GM23338 (cell line): ENCODE measurements at regions not wholly inside any gene's neighbourhood (a gene's known extent, or its start where the extent isn't known, plus 50 kb on each side); places are given as distances from the start of the nearest gene placed in this dataset.

Source experiments
- ATAC-seq: fragments of 200-7000 bp; cut with Tn5 transposase; 3 replicates; pipeline ENCODE4 v1.9.1; 2020
- DNase-seq: peaks from one replicate; pipeline ENCODE4 v3.0.0-alpha.2; 2015; ENCODE audit warnings: low spot score
- H2AFZ ChIP-seq: fragments of 200-600 bp; sonication (generic); 2 replicates; pipeline ENCODE4 v1.8.0; 2016; ENCODE audit warnings: antibody characterized with exemption, mild to moderate bottlenecking, moderate library complexity
- H3F3A ChIP-seq: fragments of 200-600 bp; sonication (generic); replicated peaks from 2 replicates; pipeline ENCODE4 v1.8.0; 2017; ENCODE audit warnings: antibody characterized with exemption, mixed run types, low read depth
- H3K27ac ChIP-seq: fragments of 200-600 bp; sonication (generic); 2 replicates; pipeline ENCODE4 v1.6.1; 2016; ENCODE audit warnings: low read depth
- H3K27me3 ChIP-seq: fragments of 200-600 bp; sonication (generic); 2 replicates; pipeline ENCODE4 v1.8.0; 2016; ENCODE audit warnings: mild to moderate bottlenecking, mixed run types, moderate library complexity; ENCODE audit not compliant: insufficient read depth
- H3K36me3 ChIP-seq: fragments of 200-600 bp; sonication (generic); 2 replicates; pipeline ENCODE4 v1.8.0; 2016; ENCODE audit warnings: mild to moderate bottlenecking; ENCODE audit not compliant: insufficient read depth
- H3K4me1 ChIP-seq: fragments of 200-600 bp; sonication (generic); 2 replicates; pipeline ENCODE4 v1.8.0; 2016; ENCODE audit warnings: mild to moderate bottlenecking, moderate library complexity; ENCODE audit not compliant: insufficient read depth
- H3K4me2 ChIP-seq: fragments of 200-600 bp; sonication (generic); 2 replicates; pipeline ENCODE4 v1.7.1; 2017; ENCODE audit warnings: mixed run types
- H3K4me3 ChIP-seq: fragments of 200-600 bp; sonication (generic); 2 replicates; pipeline ENCODE4 v1.6.1; 2016; ENCODE audit warnings: mixed run types
- H3K79me2 ChIP-seq: fragments of 200-600 bp; sonication (generic); replicated peaks from 2 replicates; pipeline ENCODE4 v1.8.0; 2017; ENCODE audit warnings: mild to moderate bottlenecking; ENCODE audit not compliant: insufficient read depth
- H3K9me2 ChIP-seq: fragments of 200-600 bp; sonication (generic); 2 replicates; pipeline ENCODE4 v1.8.0; 2017; ENCODE audit not compliant: insufficient read depth
- H4K20me1 ChIP-seq: fragments of 200-600 bp; sonication (generic); replicated peaks from 2 replicates; pipeline ENCODE4 v1.8.0; 2017; ENCODE audit warnings: mild to moderate bottlenecking; ENCODE audit not compliant: insufficient read depth
- H3K27ac Mint-ChIP-seq: 2 replicates; pipeline ENCODE4 v1.8.0; 2020; ENCODE audit warnings: inconsistent platforms, mild to moderate bottlenecking, moderate library complexity, mixed read lengths
- H3K27me3 Mint-ChIP-seq: 3 replicates; pipeline ENCODE4 v1.8.0; 2022; ENCODE audit warnings: low read depth, mild to moderate bottlenecking, moderate library complexity, mixed read lengths, inconsistent platforms; ENCODE audit not compliant: insufficient read depth, poor library complexity
- H3K36me3 Mint-ChIP-seq: 3 replicates; pipeline ENCODE4 v1.8.0; 2021; ENCODE audit warnings: low read depth, mild to moderate bottlenecking, inconsistent platforms, moderate library complexity, mixed read lengths
- H3K4me1 Mint-ChIP-seq: 3 replicates; pipeline ENCODE4 v1.8.0; 2020; ENCODE audit warnings: mild to moderate bottlenecking, inconsistent platforms, mixed read lengths
- H3K4me3 Mint-ChIP-seq: 3 replicates; pipeline ENCODE4 v1.8.0; 2021; ENCODE audit warnings: moderate library complexity, mild to moderate bottlenecking, inconsistent platforms, mixed read lengths
- H3K9me3 Mint-ChIP-seq: 3 replicates; pipeline ENCODE4 v1.8.0; 2020; ENCODE audit warnings: moderate library complexity, mild to moderate bottlenecking, inconsistent platforms, mixed read lengths
- EZH2 ChIP-seq: fragments of 200-600 bp; sonication (generic); IDR thresholded peaks from one replicate; pipeline ENCODE4 v1.8.0; 2017; ENCODE audit warnings: antibody characterized with exemption, mild to moderate bottlenecking, low read depth; ENCODE audit not compliant: unreplicated experiment
- JUNB ChIP-seq: IDR thresholded peaks from one replicate; pipeline ENCODE4 v1.6.1; 2016; ENCODE audit warnings: antibody characterized with exemption; ENCODE audit not compliant: unreplicated experiment
- NANOG ChIP-seq: IDR thresholded peaks from 2 replicates; pipeline ENCODE4 v1.6.1; 2016; ENCODE audit warnings: antibody characterized with exemption, borderline replicate concordance
- ZNF331 ChIP-seq: fragments of 250-450 bp; sonication (Bioruptor Pico); IDR thresholded peaks from 2 replicates; pipeline ENCODE4 v1.5.0; 2020; ENCODE audit warnings: low read depth, mild to moderate bottlenecking, moderate library complexity
- TF ChIP-seq, protein P1 (sequence below): IDR thresholded peaks from one replicate; pipeline ENCODE4 v1.6.1; 2018; ENCODE audit warnings: antibody characterized with exemption; ENCODE audit not compliant: unreplicated experiment
- TF ChIP-seq, protein P2 (sequence below): IDR thresholded peaks from 2 replicates; pipeline ENCODE4 v1.6.1; 2016; ENCODE audit warnings: antibody characterized with exemption
- TF ChIP-seq, protein P3 (sequence below): fragments of 250-450 bp; sonication (Bioruptor Pico); IDR thresholded peaks from 2 replicates; pipeline ENCODE4 v1.5.0; 2020; ENCODE audit warnings: mild to moderate bottlenecking, moderate library complexity

DNA sequence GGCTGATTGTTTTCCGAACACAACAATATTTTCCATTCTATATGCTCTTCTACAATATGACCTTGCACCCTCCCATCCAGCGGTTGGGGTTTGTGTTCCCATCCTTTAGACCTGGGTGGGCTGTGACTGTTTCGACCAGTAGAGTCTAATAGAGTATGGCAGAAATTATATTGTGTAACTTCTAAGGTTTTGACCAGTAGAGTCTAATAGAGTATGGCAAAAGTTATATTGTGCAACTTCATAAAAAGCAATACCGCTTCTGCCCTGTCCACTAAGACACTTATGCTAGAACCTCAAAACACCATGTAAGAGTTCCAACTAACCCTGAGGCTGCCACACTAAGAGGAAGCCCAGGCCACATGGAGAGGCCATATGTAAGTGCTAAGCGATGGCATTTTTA is 719.7 kb upstream of the TBX3 start:
- H3K4me1 ChIP-seq = no peaks in the 10 kb centered on the region
- H4K20me1 ChIP-seq = no peaks in the 10 kb centered on the region
- H3K27me3 ChIP-seq = no peaks in the 10 kb centered on the region
- no peak overlapping the region for H3K27ac ChIP-seq
- DNase-seq (no peak), ATAC-seq (no peak)
- Mint-ChIP-seq H3K36me3 (no peaks in the 10 kb centered on the region), H3K27ac (no peak overlapping the region), H3K4me3 (no peak overlapping the region), H3K4me1 (peaks cover 10% of the 10 kb centered on the region), H3K27me3 (peaks cover 2% of the 10 kb centered on the region), H3K9me3 (no peaks in the 10 kb centered on the region; the same call in 2 of the 3 replicates)
- no peaks in the 10 kb centered on the region for H3K36me3 ChIP-seq
- no peaks in the 10 kb centered on the region for H3K79me2 ChIP-seq
- no peaks in the 10 kb centered on the region for H3F3A ChIP-seq
- H3K4me2 ChIP-seq = no peak overlapping the region
- H2AFZ ChIP-seq = no peak overlapping the region
- TF ChIP-seq, protein P1, sequence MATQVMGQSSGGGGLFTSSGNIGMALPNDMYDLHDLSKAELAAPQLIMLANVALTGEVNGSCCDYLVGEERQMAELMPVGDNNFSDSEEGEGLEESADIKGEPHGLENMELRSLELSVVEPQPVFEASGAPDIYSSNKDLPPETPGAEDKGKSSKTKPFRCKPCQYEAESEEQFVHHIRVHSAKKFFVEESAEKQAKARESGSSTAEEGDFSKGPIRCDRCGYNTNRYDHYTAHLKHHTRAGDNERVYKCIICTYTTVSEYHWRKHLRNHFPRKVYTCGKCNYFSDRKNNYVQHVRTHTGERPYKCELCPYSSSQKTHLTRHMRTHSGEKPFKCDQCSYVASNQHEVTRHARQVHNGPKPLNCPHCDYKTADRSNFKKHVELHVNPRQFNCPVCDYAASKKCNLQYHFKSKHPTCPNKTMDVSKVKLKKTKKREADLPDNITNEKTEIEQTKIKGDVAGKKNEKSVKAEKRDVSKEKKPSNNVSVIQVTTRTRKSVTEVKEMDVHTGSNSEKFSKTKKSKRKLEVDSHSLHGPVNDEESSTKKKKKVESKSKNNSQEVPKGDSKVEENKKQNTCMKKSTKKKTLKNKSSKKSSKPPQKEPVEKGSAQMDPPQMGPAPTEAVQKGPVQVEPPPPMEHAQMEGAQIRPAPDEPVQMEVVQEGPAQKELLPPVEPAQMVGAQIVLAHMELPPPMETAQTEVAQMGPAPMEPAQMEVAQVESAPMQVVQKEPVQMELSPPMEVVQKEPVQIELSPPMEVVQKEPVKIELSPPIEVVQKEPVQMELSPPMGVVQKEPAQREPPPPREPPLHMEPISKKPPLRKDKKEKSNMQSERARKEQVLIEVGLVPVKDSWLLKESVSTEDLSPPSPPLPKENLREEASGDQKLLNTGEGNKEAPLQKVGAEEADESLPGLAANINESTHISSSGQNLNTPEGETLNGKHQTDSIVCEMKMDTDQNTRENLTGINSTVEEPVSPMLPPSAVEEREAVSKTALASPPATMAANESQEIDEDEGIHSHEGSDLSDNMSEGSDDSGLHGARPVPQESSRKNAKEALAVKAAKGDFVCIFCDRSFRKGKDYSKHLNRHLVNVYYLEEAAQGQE = no peak
- no peak overlapping the region for H3K4me3 ChIP-seq
- H3K9me2 ChIP-seq = no peaks in the 10 kb centered on the region

DNA sequence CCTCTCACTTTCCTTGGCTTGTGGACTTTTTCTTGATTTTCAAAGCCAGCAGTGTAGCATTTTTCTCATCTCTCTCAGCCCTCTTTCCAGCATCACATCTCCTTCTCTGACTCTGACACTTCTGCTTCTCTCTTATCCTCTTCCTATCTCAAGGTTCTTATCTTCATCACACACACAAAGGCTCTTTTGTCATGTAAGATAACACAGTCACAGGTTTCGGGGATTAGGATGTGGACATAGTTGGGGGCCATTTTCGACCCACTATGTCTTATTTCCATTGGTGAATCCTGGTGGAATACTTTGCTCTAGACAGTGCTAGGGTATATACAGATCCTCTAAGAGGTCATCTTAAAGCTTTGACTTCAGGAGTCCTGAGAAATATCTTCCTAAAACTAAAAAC is 719.3 kb upstream of the TBX3 start:
- Histone ChIP-seq H3K9me2 (no peaks in the 10 kb centered on the region), H3K27me3 (no peaks in the 10 kb centered on the region), H4K20me1 (no peaks in the 10 kb centered on the region), H3F3A (no peaks in the 10 kb centered on the region), H3K36me3 (no peaks in the 10 kb centered on the region), H3K4me2 (no peak overlapping the region), H3K27ac (no peak overlapping the region), H2AFZ (no peak overlapping the region), H3K4me1 (no peaks in the 10 kb centered on the region), H3K79me2 (no peaks in the 10 kb centered on the region), H3K4me3 (no peak overlapping the region)
- H3K4me3 Mint-ChIP-seq = no peak overlapping the region
- peaks cover 10% of the 10 kb centered on the region for H3K4me1 Mint-ChIP-seq
- no peak for ATAC-seq
- no peaks in the 10 kb centered on the region for H3K9me3 Mint-ChIP-seq
- no peak for DNase-seq
- peaks cover 2% of the 10 kb centered on the region for H3K27me3 Mint-ChIP-seq
- H3K36me3 Mint-ChIP-seq = no peaks in the 10 kb centered on the region
- H3K27ac Mint-ChIP-seq = no peak overlapping the region
- TF ChIP-seq, protein P1 = no peak
- TF ChIP-seq, protein P2, sequence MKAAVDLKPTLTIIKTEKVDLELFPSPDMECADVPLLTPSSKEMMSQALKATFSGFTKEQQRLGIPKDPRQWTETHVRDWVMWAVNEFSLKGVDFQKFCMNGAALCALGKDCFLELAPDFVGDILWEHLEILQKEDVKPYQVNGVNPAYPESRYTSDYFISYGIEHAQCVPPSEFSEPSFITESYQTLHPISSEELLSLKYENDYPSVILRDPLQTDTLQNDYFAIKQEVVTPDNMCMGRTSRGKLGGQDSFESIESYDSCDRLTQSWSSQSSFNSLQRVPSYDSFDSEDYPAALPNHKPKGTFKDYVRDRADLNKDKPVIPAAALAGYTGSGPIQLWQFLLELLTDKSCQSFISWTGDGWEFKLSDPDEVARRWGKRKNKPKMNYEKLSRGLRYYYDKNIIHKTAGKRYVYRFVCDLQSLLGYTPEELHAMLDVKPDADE = no peak
- TF ChIP-seq, protein P3, sequence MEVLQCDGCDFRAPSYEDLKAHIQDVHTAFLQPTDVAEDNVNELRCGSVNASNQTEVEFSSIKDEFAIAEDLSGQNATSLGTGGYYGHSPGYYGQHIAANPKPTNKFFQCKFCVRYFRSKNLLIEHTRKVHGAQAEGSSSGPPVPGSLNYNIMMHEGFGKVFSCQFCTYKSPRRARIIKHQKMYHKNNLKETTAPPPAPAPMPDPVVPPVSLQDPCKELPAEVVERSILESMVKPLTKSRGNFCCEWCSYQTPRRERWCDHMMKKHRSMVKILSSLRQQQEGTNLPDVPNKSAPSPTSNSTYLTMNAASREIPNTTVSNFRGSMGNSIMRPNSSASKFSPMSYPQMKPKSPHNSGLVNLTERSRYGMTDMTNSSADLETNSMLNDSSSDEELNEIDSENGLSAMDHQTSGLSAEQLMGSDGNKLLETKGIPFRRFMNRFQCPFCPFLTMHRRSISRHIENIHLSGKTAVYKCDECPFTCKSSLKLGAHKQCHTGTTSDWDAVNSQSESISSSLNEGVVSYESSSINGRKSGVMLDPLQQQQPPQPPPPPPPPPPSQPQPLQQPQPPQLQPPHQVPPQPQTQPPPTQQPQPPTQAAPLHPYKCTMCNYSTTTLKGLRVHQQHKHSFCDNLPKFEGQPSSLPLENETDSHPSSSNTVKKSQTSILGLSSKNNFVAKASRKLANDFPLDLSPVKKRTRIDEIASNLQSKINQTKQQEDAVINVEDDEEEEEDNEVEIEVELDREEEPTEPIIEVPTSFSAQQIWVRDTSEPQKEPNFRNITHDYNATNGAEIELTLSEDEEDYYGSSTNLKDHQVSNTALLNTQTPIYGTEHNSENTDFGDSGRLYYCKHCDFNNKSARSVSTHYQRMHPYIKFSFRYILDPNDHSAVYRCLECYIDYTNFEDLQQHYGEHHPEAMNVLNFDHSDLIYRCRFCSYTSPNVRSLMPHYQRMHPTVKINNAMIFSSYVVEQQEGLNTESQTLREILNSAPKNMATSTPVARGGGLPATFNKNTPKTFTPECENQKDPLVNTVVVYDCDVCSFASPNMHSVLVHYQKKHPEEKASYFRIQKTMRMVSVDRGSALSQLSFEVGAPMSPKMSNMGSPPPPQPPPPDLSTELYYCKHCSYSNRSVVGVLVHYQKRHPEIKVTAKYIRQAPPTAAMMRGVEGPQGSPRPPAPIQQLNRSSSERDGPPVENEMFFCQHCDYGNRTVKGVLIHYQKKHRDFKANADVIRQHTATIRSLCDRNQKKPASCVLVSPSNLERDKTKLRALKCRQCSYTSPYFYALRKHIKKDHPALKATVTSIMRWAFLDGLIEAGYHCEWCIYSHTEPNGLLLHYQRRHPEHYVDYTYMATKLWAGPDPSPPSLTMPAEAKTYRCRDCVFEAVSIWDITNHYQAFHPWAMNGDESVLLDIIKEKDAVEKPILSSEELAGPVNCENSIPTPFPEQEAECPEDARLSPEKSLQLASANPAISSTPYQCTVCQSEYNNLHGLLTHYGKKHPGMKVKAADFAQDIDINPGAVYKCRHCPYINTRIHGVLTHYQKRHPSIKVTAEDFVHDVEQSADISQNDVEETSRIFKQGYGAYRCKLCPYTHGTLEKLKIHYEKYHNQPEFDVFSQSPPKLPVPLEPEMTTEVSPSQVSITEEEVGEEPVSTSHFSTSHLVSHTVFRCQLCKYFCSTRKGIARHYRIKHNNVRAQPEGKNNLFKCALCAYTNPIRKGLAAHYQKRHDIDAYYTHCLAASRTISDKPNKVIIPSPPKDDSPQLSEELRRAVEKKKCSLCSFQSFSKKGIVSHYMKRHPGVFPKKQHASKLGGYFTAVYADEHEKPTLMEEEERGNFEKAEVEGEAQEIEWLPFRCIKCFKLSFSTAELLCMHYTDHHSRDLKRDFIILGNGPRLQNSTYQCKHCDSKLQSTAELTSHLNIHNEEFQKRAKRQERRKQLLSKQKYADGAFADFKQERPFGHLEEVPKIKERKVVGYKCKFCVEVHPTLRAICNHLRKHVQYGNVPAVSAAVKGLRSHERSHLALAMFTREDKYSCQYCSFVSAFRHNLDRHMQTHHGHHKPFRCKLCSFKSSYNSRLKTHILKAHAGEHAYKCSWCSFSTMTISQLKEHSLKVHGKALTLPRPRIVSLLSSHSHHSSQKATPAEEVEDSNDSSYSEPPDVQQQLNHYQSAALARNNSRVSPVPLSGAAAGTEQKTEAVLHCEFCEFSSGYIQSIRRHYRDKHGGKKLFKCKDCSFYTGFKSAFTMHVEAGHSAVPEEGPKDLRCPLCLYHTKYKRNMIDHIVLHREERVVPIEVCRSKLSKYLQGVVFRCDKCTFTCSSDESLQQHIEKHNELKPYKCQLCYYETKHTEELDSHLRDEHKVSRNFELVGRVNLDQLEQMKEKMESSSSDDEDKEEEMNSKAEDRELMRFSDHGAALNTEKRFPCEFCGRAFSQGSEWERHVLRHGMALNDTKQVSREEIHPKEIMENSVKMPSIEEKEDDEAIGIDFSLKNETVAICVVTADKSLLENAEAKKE (CRISPR knock-in tag) = no peak
- TF ChIP-seq NANOG (no peak), JUNB (no peak), EZH2 (no peak), ZNF331 (no peak)
